ENCODE measurements at regions not wholly inside any gene's neighbourhood (a gene's known extent, or its start where the extent isn't known, plus 50 kb on each side); places are given as distances from the start of the nearest gene placed in this dataset.
"Not testable (repeated sequence)": the region's sequence is repeated elsewhere in the genome, so short reads cannot be mapped to it uniquely, and the experiment has no call there.

- no peak for DNase-seq (ENCODE audit: low read depth in 2 of 3, low spot score in 2 of 3)
Measured at GRCh38 chr10:44016589-44017482, 368.1 kb downstream of the CXCL12 start.

DNA sequence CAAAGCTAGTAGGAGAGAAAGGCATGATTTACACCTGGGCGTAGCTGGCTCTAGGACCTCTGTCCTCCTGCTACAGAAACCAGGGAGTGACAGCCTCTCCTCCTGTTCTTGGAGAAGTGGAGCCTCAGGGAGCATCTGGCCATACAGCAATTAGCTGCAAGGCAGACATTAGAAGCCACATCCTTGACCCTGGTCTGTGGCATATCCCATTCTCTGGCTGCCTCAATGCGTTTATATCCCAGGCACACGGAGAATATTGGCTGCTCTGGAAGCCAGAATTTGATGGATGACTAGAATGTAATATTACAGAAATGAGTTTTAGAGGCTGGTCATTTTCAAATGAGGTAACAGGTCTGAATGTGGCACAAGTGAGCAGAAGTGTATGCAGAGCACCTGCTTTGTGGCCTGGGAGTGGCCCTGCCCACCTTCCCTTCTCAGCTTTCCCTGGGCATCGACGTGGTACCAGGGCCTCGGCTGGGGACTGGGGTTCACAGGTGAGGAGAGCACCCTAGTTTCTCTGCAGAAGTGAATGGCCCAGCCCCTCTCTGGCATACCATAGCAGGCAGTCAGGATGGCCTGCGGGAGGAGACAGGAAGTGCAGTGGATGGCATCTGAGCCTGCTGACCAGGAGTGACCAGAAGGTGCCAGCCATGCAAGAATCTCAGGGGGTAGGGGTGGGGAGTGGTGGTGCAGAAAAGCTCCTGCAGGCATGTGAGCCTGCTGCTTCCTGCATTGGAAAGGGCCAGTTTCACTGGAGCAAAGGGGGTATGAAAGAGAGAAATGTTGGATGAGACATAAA lies 367.2 kb upstream of the ZNF32 start:
- DNase-seq (ENCODE audit: low read depth in 2 of 3, low spot score in 2 of 3), result no peak

DNA sequence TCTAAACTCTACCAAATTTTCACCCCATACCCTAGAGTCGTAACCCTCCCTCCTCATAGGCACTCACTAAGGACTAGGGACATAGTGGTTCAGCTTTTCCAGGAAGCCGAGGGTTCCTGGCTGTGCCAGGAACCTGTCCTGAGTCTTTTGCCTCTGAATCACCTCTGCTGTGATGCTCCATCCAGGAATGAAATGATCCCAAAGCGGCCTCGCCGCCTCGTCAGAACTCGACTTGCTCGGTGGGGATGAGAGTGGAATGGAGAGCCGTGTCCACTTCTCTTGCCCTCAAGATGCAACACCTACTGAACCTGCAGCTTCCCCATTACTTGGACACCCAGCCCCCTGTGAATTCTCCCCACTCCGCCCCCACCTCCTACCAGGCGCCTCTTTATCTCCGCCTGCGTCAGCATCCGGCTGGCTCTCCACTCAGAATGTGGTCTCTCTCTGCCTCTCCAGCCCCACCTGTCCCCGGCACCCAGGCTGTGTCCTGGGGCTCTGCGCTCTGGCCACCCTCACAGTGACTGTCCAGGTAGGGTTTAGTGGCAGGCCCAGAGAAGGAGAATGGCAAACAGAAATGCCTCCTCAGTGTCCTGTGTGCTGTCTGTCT lies 366.1 kb upstream of the ZNF32 start:
- no peak for DNase-seq (ENCODE audit: low read depth in 2 of 3, low spot score in 2 of 3)

DNA sequence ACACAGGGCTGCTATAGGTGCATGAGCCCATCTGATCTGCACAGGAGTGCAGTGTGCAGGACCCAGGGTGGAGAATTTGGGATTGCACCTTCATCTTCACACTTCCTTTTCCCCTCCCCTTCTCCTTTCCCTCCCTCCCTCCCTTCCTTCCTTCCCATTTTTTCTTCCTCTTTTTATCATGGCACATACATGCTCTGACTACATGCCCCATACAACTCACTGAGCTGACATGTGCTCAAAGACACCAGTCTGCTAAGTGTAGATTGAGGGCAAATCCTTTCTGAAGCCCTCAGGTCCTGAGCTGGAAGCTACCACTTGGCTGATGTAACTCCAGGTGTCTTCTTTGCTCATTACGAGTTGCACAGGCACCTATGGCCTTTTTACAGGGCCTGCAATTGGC lies 365.3 kb upstream of the ZNF32 start:
- DNase-seq (ENCODE audit: low read depth in 2 of 3, low spot score in 2 of 3), result no peak

- DNase-seq (ENCODE audit: low read depth in 2 of 3, low spot score in 2 of 3), result no peak
Measured at GRCh38 chr10:44012921-44013320, 364.2 kb upstream of the ZNF32 start.

DNA sequence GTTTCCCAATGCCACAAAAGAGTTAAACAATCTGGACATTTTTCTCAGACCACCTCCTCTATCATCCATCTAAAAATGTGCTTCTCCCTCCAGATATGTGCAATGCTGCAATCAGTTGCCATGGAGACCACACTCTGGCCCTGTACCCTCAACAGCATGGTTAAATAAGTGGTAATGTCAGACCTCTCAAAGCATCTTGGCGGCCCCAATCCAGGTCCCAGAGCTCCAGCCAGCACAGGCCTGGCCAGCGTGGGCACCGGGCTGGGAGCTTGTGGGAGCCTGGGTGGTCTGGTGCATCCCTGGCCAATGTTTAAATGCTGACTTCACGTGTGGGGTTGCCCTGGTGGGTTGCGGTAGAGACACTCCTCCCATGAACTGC lies 362.9 kb upstream of the ZNF32 start:
- DNase-seq (ENCODE audit: low read depth in 2 of 3, low spot score in 2 of 3), result no peak

DNA sequence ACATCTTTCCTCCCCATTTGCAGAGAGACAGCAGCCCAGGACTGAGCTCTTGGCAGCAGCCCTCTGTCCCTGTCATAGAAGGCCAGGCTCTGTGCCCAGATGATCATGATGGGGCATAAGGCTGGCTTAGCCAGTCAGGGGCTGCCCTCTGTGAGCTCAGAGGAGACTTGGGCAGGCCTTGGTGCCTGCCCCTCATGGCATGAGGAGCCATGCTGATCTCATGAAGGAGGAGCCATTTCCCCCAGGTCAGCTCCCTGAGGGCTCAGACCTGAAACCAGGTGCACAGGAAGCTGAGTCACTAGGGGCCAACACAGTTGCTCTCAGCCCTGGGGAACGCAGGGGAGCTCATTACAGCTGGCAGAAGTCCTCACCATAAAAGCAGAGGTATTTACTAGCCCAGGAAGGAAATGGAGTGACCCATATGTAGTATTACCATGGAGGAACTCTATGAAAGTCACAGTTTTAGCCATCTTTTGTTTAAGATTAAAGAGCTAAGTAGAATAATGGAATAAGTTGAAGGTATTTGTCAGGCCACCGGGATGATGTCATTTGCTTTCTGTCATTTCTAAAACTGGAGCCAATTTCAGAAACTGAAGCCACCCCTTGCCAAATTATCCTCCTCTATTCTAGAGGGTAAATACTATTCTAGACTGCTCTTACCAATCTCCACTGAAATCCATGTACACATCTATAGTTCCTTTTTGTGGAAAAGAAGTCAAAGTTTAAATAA lies 362.4 kb upstream of the ZNF32 start:
- DNase-seq (ENCODE audit: low read depth in 2 of 3, low spot score in 2 of 3), result peak in 2 of 3 donors; percentile 14 to 22

DNA sequence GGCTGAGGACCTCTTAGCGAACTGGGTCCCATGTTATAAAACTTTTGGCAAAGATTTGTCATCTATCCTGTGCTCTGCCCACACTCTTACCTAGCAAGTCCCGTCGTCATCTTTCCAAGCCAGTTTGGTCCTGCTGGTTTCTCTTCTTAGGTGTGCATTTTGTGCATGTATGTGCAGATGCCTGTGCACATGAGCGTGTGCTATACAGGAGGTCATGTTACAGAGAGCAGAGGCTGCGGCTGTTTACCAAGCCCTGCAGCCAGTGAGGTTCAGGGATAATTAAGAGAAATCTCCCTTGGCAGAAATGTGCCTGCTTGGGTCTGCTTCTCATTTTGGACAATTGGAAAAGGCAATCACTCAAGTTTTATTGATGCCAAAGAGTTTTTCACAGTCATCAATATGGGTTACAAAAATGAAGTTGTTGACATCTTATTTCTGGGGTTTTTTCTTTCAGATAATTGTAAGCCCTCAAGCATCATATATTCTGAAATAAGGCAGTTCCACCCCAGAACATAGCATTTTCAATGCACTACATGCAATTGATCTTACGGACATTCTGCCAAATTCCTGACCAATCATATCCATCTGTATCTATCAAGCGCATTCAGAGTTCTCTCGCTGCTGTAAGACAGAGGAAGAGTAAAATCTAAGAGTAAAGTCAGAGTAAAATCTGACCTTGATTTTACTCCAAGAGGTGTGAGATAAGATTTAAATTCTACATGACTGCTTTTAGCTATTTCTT lies 361.4 kb upstream of the ZNF32 start:
- DNase-seq (ENCODE audit: low read depth in 2 of 3, low spot score in 2 of 3), result no peak

DNA sequence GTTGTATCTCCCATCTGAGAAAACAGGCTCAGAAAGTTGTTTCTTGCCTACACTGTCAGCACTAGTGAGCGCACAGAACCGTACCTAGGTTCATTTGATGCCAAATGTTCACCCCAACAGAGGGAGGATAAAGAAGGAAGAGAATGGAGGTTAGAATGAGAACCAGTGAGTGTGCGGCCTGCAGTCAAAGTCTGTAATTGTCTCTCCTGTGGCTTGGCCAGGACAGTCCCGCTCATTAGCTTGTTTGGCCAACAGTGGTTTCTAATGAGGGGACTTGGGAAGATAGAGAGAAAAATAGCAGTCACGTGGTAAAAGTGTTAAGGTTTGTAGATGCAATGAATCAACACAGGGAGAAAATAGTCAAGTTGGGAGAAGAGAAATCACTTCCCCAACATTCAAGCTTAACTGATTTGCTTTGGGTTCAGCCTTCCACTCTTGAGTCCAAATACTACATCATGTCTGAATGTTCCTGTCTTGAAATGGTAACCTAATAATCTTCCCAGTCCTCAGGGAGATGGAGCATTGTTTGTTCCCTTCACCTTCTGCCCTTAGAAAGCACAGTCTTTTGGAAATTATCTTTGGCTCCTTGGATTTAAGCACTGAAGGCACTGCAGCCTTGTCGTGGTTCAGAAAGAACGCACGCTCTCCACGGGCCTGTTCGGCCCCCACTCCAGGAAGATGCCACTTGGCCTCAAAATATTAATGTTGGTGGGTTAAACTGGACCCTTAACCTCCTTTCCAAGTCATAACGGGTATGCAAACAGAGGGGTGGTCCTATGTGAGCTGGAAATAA lies 360.4 kb upstream of the ZNF32 start:
- no peak for DNase-seq (ENCODE audit: low read depth in 2 of 3, low spot score in 2 of 3)

DNA sequence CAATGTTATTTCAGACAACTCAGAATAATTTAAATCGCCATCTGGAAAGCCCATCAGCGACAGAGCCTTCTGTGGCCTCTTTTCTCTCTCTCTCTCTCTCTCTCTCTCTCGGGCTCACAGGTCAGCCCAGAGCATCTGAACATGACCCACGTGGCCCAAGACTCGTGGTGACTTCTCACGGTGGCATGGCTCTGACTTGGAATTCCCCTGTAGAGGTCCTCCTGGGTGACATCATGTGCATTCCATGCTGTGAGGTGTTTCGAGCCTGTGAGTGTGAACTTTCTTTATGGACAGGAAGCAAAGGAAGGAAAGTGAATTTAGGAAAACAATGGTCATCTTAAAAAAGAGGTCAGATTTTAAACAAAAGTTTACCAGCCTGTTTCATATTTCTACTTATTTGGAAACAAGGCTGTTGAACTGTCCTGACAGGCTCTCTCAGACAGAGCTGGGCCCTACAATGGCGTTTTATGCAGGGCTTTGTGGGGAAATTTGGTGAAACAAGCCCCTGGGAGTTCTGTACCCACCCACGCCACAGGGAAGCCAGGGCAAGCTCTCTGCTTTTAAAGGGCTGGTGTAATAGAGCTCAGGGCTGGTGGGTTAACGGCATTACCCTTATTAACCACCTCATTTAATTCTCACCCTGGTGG lies 359.7 kb upstream of the ZNF32 start:
- DNase-seq (ENCODE audit: low read depth in 2 of 3, low spot score in 2 of 3), result no peak

DNA sequence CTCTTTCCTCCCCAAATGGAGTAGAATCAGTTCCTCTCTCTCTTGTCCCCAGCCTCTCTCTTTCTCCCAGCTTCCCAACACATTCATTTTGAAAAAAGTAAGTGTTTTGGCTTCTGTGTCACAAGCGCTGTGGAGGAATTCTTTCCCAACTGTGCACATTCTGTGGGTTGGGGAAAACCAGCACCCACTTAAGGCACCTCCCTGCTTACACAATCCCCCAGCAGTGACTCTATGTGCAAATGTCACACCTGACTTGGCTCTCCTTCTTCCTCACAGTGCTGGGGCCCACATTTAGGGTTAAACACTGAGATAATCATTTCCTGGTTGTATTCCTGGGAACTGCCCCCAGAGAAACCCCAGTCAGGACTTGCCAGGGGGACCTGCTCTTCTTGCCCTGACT lies 358.1 kb upstream of the ZNF32 start:
- no peak for DNase-seq (ENCODE audit: low read depth in 2 of 3, low spot score in 2 of 3)

- DNase-seq (ENCODE audit: low read depth in 2 of 3, low spot score in 2 of 3), result no peak
Measured at GRCh38 chr10:44005788-44006099, 357.1 kb upstream of the ZNF32 start.

DNA sequence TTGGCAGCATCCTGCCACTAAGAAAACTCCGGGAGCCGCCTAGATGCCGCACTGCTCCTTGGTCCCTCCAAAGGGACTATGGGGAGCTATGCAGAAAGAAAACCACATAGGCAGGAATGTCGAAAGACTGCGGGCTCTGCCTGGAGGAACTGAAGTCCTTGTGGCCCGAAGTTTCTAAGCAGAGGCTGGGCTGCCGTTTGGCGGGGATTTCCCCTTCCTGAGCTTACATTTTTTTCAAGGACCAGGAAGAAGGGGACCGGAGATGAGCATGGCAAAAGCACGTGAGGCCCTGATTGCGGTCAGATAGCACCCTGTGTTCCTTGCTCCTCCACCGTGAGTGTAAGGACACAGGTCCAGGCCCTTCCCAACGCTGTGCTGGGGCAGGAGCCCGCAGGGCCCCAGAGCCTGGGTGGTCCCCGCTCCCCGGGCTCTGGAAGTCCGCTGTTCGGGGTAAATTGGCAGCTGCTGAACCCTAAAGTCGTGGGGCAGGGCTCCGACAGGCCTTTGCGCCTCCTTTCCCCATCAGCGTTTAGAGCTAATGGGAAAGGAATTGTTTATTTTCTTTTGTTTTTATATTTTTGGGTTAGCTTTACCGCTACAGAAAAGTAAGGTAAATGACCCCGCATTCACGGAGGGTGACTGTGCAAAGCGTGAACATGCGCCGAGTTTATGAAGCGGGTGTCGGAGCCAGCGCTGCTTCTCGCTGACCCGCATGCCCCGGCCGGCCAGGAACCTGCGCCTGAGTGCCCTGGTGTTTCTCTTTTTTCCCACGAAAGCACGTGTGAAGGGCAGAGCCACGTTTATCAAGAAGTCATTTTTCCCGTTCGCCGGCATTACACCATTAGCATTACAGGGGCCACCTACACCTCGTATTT lies 356.5 kb upstream of the ZNF32 start:
- no peak for DNase-seq (ENCODE audit: low read depth in 2 of 3, low spot score in 2 of 3)

DNA sequence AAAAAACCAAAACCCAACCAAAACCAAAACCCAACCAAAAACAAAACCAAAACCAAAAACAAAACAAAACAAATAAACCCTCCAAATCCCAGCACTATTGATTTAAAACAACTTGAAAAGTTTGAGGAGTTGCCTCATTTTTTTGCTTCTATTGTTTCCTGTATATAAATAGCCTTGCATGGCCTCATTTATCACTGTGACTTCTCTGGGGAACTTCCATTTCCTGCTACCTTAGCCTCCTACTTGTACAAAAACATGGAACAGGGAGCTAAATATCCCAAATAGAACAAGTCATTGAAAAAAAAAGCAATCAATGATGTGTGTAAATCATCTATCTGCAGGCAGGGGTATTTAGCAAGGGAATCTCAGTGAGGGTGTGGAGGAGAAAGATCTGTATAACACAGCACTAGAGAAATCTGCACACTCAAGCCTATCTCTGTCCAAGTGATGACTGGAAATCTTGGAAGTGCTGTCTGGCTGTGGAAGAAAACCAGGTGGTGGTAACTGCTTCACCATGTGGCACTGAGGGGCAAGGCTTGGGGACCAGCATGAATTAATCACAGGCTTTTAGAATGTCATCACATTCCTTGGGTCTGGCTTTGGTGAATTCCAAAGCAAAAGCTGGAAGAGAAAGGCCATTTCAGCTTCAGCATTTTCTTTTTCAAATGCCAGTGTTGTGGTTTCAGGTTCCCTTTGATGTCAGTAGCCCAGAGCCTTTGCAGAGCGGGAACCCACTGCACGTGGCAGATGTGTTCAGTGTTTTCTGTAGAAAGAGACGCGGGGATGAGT lies 349.5 kb upstream of the ZNF32 start:
- DNase-seq (ENCODE audit: low read depth in 2 of 3, low spot score in 2 of 3), result no peak

GRCh38 chr10:43997330-43997729 lies 348.6 kb upstream of the ZNF32 start:
- DNase-seq (ENCODE audit: low read depth in 2 of 3, low spot score in 2 of 3), result no peak

DNA sequence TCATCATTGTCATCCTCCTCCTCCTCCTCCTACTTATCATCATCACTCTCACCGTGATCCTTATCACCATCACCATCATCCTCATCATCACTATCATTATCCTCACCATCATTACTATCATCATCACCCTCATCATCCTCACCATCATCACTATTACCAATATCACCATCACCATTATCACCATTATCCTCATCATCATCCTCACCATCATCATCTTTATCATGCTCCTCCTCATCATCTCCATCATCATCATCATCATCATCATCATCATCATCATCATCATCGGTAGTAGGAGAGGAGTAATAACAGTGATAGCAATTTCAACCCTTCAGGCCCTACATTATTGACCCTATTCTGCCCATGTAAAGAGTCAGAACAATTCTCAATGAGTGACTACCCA lies 345.9 kb upstream of the ZNF32 start:
- DNase-seq (ENCODE audit: low read depth in 2 of 3, low spot score in 2 of 3), result no peak

GRCh38 chr10:43992816-43993215 lies 344.1 kb upstream of the ZNF32 start:
- not testable (repeated sequence) for DNase-seq (ENCODE audit: low read depth in 2 of 3, low spot score in 2 of 3)
